Superior temporal gyrus (tissue), 1 donor: ENCODE measurements at regions not wholly inside any gene's neighbourhood (a gene's known extent, or its start where the extent isn't known, plus 50 kb on each side); places are given as distances from the start of the nearest gene placed in this dataset.

ENCODE experiments used
- DNase-seq: peaks from one replicate; pipeline ENCODE4 v3.0.0-alpha.2; 2016; ENCODE audit errors: extremely low spot score

- no peak for DNase-seq
Observed at GRCh38 chr5:110356677-110357076, 369.8 kb downstream of the TMEM232 start.

GRCh38 chr5:110359221-110359620 is 367.2 kb downstream of the TMEM232 start:
- DNase-seq: no peak

- DNase-seq: no peak
Observed at GRCh38 chr5:110361471-110361870, 365.0 kb downstream of the TMEM232 start.

- DNase-seq: no peak
Observed at GRCh38 chr5:110362261-110362660, 364.2 kb downstream of the TMEM232 start.

GRCh38 chr5:110366716-110367115 is 359.8 kb downstream of the TMEM232 start:
- DNase-seq: no peak
